HG02642 (cell line): ENCODE measurements at regions not wholly inside any gene's neighbourhood (a gene's known extent, or its start where the extent isn't known, plus 50 kb on each side); places are given as distances from the start of the nearest gene placed in this dataset.
"Not testable (repeated sequence)": the region's sequence is repeated elsewhere in the genome, so short reads cannot be mapped to it uniquely, and the experiment has no call there.

Experiments
- ATAC-seq: cut with Tn5 transposase; IDR thresholded peaks from one replicate; pipeline ENCODE4 v1.9.1; 2021; ENCODE audit warnings: mild to moderate bottlenecking; ENCODE audit not compliant: unreplicated experiment, poor library complexity

- ATAC-seq: no peak
Measured at GRCh38 chr13:82522872-82523271, 1359.4 kb downstream of the SLITRK1 start.

- ATAC-seq: no peak
Measured at GRCh38 chr13:82506805-82507414, 1375.4 kb downstream of the SLITRK1 start.

- no peak for ATAC-seq
Measured at GRCh38 chr13:82501834-82502233, 1380.4 kb downstream of the SLITRK1 start.

- ATAC-seq: no peak
Measured at GRCh38 chr13:82480415-82480814, 1401.9 kb downstream of the SLITRK1 start.

- no peak for ATAC-seq
Measured at GRCh38 chr13:82477436-82477835, 1404.8 kb downstream of the SLITRK1 start.

GRCh38 chr13:82467626-82468025 lies 1414.6 kb downstream of the SLITRK1 start:
- no peak for ATAC-seq

- ATAC-seq: not testable (repeated sequence)
Measured at GRCh38 chr13:82459575-82459974, 1422.7 kb downstream of the SLITRK1 start.

- ATAC-seq: no peak
Measured at GRCh38 chr13:82458169-82458568, 1424.1 kb downstream of the SLITRK1 start.

- ATAC-seq: not testable (repeated sequence)
Measured at GRCh38 chr13:82457548-82457947, 1424.7 kb downstream of the SLITRK1 start.

GRCh38 chr13:82447416-82448077 lies 1434.7 kb downstream of the SLITRK1 start:
- no peak for ATAC-seq

GRCh38 chr13:82439159-82439904 lies 1442.9 kb downstream of the SLITRK1 start:
- no peak for ATAC-seq

GRCh38 chr13:82438320-82438719 lies 1444.0 kb downstream of the SLITRK1 start:
- no peak for ATAC-seq

- no peak for ATAC-seq
Measured at GRCh38 chr13:82436099-82436585, 1446.1 kb downstream of the SLITRK1 start.

- no peak for ATAC-seq
Measured at GRCh38 chr13:82432949-82433348, 1449.3 kb downstream of the SLITRK1 start.

GRCh38 chr13:82412749-82413148 lies 1469.5 kb downstream of the SLITRK1 start:
- ATAC-seq: no peak

- ATAC-seq: no peak
Measured at GRCh38 chr13:82407321-82407720, 1475.0 kb downstream of the SLITRK1 start.

GRCh38 chr13:82374719-82375118 lies 1507.6 kb downstream of the SLITRK1 start:
- no peak for ATAC-seq

- no peak for ATAC-seq
Measured at GRCh38 chr13:82370316-82370715, 1512.0 kb downstream of the SLITRK1 start.

- ATAC-seq: no peak
Measured at GRCh38 chr13:82364525-82364924, 1517.7 kb downstream of the SLITRK1 start.

- ATAC-seq: no peak
Measured at GRCh38 chr13:82358284-82358683, 1524.0 kb downstream of the SLITRK1 start.

GRCh38 chr13:82356667-82357410 lies 1525.4 kb downstream of the SLITRK1 start:
- no peak for ATAC-seq
